ENCODE measurements at regions not wholly inside any gene's neighbourhood (a gene's known extent, or its start where the extent isn't known, plus 50 kb on each side); places are given as distances from the start of the nearest gene placed in this dataset.

GRCh38 chr3:13218541-13218908 is 145.3 kb upstream of the IQSEC1 start:
- TF ChIP-seq CTCF (IDR thresholded peaks at IDR 0.05) (no peak), POLR2A (IDR thresholded peaks at IDR 0.05) (no peak)
- Histone ChIP-seq H3K4me1 (no peaks in the 10 kb centered on the region), H3K36me3 (no peaks in the 10 kb centered on the region), H3K27ac (no peak overlapping the region), H3K4me3 (no peak overlapping the region), H3K9me3 (no peaks in the 10 kb centered on the region), H3K27me3 (no peaks in the 10 kb centered on the region)
- no peak for DNase-seq

- Histone ChIP-seq H3K36me3 (no peaks in the 10 kb centered on the region), H3K27me3 (no peaks in the 10 kb centered on the region), H3K4me3 (no peak overlapping the region), H3K4me1 (no peaks in the 10 kb centered on the region), H3K27ac (no peak overlapping the region), H3K9me3 (no peaks in the 10 kb centered on the region)
- no peak for DNase-seq
- no peak for TF ChIP-seq CTCF (IDR thresholded peaks at IDR 0.05)
- TF ChIP-seq POLR2A (IDR thresholded peaks at IDR 0.05), result no peak
These were observed 144.7 kb upstream of the IQSEC1 start for GRCh38 chr3:13217736-13218540.

- Histone ChIP-seq H3K9me3 (no peaks in the 10 kb centered on the region), H3K36me3 (no peaks in the 10 kb centered on the region), H3K27ac (no peak overlapping the region), H3K27me3 (no peaks in the 10 kb centered on the region), H3K4me1 (no peaks in the 10 kb centered on the region), H3K4me3 (no peak overlapping the region)
- DNase-seq, result no peak
- no peak for TF ChIP-seq CTCF (IDR thresholded peaks at IDR 0.05)
- TF ChIP-seq POLR2A (IDR thresholded peaks at IDR 0.05), result no peak
These were observed 144.0 kb upstream of the IQSEC1 start for GRCh38 chr3:13217253-13217652.

GRCh38 chr3:13215940-13216546 is 142.8 kb upstream of the IQSEC1 start:
- DNase-seq, result no peak
- Histone ChIP-seq H3K27ac (no peak overlapping the region), H3K36me3 (no peaks in the 10 kb centered on the region)

GRCh38 chr3:13214847-13215472 is 141.7 kb upstream of the IQSEC1 start:
- TF ChIP-seq CTCF (IDR thresholded peaks at IDR 0.05), result no peak
- no peak for TF ChIP-seq POLR2A (IDR thresholded peaks at IDR 0.05)

More at GRCh38 chr3:13215940-13216546, 142.8 kb upstream of the IQSEC1 start:
- Histone ChIP-seq H3K9me3 (no peaks in the 10 kb centered on the region), H3K4me3 (no peak overlapping the region), H3K4me1 (no peaks in the 10 kb centered on the region), H3K27me3 (no peaks in the 10 kb centered on the region)
- no peak for TF ChIP-seq CTCF (IDR thresholded peaks at IDR 0.05)
- TF ChIP-seq POLR2A (IDR thresholded peaks at IDR 0.05), result no peak

More at GRCh38 chr3:13214847-13215472, 141.7 kb upstream of the IQSEC1 start:
- no peak overlapping the region for H3K4me3 ChIP-seq
- no peaks in the 10 kb centered on the region for H3K9me3 ChIP-seq
- H3K36me3 ChIP-seq, result no peaks in the 10 kb centered on the region
- no peaks in the 10 kb centered on the region for H3K27me3 ChIP-seq
- H3K27ac ChIP-seq, result no peak overlapping the region
- no peak for DNase-seq
- H3K4me1 ChIP-seq, result no peaks in the 10 kb centered on the region

Data from Peyer's patch (tissue), 4 donors.